ENCODE measurements at regions not wholly inside any gene's neighbourhood (a gene's known extent, or its start where the extent isn't known, plus 50 kb on each side); places are given as distances from the start of the nearest gene placed in this dataset.

- TF ChIP-seq, protein P1, sequence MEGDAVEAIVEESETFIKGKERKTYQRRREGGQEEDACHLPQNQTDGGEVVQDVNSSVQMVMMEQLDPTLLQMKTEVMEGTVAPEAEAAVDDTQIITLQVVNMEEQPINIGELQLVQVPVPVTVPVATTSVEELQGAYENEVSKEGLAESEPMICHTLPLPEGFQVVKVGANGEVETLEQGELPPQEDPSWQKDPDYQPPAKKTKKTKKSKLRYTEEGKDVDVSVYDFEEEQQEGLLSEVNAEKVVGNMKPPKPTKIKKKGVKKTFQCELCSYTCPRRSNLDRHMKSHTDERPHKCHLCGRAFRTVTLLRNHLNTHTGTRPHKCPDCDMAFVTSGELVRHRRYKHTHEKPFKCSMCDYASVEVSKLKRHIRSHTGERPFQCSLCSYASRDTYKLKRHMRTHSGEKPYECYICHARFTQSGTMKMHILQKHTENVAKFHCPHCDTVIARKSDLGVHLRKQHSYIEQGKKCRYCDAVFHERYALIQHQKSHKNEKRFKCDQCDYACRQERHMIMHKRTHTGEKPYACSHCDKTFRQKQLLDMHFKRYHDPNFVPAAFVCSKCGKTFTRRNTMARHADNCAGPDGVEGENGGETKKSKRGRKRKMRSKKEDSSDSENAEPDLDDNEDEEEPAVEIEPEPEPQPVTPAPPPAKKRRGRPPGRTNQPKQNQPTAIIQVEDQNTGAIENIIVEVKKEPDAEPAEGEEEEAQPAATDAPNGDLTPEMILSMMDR (IDR thresholded peaks at IDR 0.05; ENCODE audit: low read length) = no peak
- no peak for TF ChIP-seq EZH2 (IDR thresholded peaks at IDR 0.05; ENCODE audit: borderline replicate concordance, low read length)
Measured at GRCh38 chr5:38013107-38013506, 173.3 kb upstream of the GDNF start.
